ENCODE measurements at regions not wholly inside any gene's neighbourhood (a gene's known extent, or its start where the extent isn't known, plus 50 kb on each side); places are given as distances from the start of the nearest gene placed in this dataset.
"Not testable (repeated sequence)": the region's sequence is repeated elsewhere in the genome, so short reads cannot be mapped to it uniquely, and the experiment has no call there.

DNA sequence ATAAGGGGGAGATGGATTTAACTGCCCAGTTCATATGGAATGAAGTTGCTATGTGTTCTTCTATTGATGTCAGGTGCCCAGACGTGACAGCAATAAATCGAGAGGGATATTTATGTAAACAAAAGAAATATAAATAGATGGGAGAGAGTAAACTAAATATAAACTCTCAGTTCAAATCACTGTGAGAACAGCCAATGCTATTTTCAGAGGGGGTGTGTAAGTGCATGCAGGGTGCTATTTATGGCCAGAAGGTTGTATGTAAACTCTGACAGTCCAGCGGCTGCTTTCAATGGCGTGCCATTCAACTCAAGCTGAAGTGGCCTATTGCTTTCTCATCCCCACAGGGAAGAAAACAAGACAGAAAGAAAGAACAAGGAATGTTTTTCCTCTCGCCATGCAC lies 127.2 kb downstream of the KCNA5 start:
- Histone ChIP-seq H3K9me3 (no peaks in the 10 kb centered on the region), H3K4me1 (peaks cover 25 to 37% of the 10 kb centered on the region in 2 donors), H3K27me3 (no peaks in the 10 kb centered on the region), H3K36me3 (no peaks in the 10 kb centered on the region), H3K27ac (peak overlapping the region in 3 of 4 donors; percentile 80 to 89 (median 83)), H3K4me3 (no peak overlapping the region)
- DNase-seq (peak; percentile 56 to 67), ATAC-seq (peak; percentile 95 to 98)
- intact Hi-C loops (cut with DNase I; ENCODE audit: low total_unique reads) (loop anchor here (1.0 to 10.0 kb wide), 6 partner anchors 76 to 271 kb away; partner anchors contain the start of gene NTF3), in situ Hi-C loops (cut with MboI; ENCODE audit: low sequenced_read_pairs in 4 of 4) (no loop called here)
- TF ChIP-seq, protein P1, sequence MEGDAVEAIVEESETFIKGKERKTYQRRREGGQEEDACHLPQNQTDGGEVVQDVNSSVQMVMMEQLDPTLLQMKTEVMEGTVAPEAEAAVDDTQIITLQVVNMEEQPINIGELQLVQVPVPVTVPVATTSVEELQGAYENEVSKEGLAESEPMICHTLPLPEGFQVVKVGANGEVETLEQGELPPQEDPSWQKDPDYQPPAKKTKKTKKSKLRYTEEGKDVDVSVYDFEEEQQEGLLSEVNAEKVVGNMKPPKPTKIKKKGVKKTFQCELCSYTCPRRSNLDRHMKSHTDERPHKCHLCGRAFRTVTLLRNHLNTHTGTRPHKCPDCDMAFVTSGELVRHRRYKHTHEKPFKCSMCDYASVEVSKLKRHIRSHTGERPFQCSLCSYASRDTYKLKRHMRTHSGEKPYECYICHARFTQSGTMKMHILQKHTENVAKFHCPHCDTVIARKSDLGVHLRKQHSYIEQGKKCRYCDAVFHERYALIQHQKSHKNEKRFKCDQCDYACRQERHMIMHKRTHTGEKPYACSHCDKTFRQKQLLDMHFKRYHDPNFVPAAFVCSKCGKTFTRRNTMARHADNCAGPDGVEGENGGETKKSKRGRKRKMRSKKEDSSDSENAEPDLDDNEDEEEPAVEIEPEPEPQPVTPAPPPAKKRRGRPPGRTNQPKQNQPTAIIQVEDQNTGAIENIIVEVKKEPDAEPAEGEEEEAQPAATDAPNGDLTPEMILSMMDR (IDR thresholded peaks at IDR 0.05 in 4 of 5, conservative IDR thresholded peaks at IDR 0.05 in 1 of 5): no peak
- TF ChIP-seq POLR2A (IDR thresholded peaks at IDR 0.05): peak in 1 of 2 donors; percentile 34

DNA sequence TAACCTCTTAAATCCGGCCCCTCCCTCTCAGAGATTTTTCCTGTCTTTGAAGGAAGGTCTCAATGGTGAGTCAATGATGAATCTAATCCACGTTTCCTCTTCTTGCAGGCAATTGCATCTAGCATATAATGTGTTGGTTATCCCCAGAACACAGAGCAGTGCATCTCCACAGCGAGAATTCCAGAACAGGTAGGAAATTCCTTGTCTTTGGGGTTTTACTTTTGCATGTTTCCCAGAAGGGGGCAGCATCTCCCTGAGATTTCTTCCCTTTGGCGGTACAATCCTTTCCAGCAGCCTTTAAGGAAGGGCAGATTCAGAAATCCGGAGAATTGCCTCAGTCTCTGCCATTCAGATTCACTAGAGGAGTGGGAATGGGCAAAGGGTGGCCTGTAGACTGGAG lies 128.0 kb downstream of the KCNA5 start:
- Histone ChIP-seq H3K4me1 (peaks cover 25 to 37% of the 10 kb centered on the region in 2 donors), H3K4me3 (no peak overlapping the region), H3K27ac (peak overlapping the region in 3 of 4 donors; percentile 80 to 89 (median 83)), H3K36me3 (no peaks in the 10 kb centered on the region), H3K27me3 (no peaks in the 10 kb centered on the region), H3K9me3 (no peaks in the 10 kb centered on the region)
- in situ Hi-C loops (cut with MboI; ENCODE audit: low sequenced_read_pairs in 4 of 4) (no loop called here), intact Hi-C loops (cut with DNase I; ENCODE audit: low total_unique reads) (loop anchor here (1.0 to 10.0 kb wide), 6 partner anchors 76 to 271 kb away; partner anchors contain the start of gene NTF3)
- DNase-seq: no peak
- TF ChIP-seq, protein P1 (IDR thresholded peaks at IDR 0.05 in 4 of 5, conservative IDR thresholded peaks at IDR 0.05 in 1 of 5): peak; percentile 30 to 65 (median 50)
- no peak for TF ChIP-seq POLR2A (IDR thresholded peaks at IDR 0.05)
- ATAC-seq: peak; percentile 17 to 35

DNA sequence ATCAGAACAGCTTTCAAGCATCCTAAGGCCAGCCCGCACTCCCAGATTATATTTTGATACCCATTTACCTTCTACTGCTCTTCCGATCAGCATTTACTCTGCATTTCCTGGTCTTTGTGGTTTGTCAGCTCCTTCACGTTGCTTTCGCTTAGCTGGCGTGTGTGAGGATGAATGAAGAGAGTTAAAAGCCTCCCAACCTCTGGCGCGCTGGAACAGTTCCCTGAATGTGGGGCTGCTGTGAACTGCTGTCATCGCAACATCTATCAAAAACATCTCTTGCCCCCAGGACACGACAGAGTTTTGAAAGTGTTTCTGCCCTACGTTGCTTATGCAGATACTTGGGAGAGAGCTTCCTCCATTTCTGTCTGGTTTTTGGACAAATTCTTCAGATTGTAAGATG lies 129.2 kb downstream of the KCNA5 start:
- Histone ChIP-seq H3K27me3 (no peaks in the 10 kb centered on the region), H3K27ac (peak overlapping the region in 1 of 4 donors; percentile 8), H3K36me3 (no peaks in the 10 kb centered on the region), H3K4me3 (no peak overlapping the region), H3K4me1 (peaks cover 25 to 37% of the 10 kb centered on the region in 2 donors), H3K9me3 (no peaks in the 10 kb centered on the region)
- intact Hi-C loops (cut with DNase I; ENCODE audit: low total_unique reads) (loop anchor here (5.0 to 10.0 kb wide), 3 partner anchors 74 to 159 kb away; no protein-coding TSS in a partner anchor), in situ Hi-C loops (cut with MboI; ENCODE audit: low sequenced_read_pairs in 4 of 4) (no loop called here)
- ATAC-seq: no peak
- no peak for TF ChIP-seq POLR2A (IDR thresholded peaks at IDR 0.05)
- TF ChIP-seq, protein P1 (IDR thresholded peaks at IDR 0.05 in 4 of 5, conservative IDR thresholded peaks at IDR 0.05 in 1 of 5): no peak
- no peak for DNase-seq

DNA sequence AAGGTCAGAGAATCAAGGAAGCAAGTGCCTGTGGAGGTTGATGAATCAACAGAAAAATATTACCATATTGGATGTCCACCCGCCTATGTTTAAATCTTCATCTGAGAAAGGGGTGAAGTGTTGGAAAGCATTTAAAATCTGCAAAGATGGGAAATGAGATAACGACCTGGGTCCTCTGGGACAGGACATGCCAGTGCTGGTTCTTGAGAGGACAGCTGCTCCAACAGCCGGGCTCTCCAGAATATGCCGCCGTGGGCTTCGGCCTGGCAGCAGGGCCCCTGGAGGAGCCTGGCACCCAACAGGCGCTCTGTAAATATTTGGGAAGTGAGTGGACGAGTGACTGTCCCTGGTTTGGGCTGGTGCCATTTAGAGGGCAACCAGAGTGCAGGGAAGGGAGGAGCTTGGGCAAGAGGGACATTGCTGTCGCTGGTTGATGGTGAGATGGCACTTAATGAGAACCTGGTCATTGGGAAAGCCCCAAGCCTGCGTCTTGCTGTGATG lies 129.9 kb downstream of the KCNA5 start:
- ATAC-seq: peak; percentile 49 to 60
- in situ Hi-C loops (cut with MboI; ENCODE audit: low sequenced_read_pairs in 4 of 4) (no loop called here), intact Hi-C loops (cut with DNase I; ENCODE audit: low total_unique reads) (loop anchor here (5.0 to 10.0 kb wide), 3 partner anchors 74 to 159 kb away; no protein-coding TSS in a partner anchor)
- no peak overlapping the region for H3K4me3 ChIP-seq
- H3K36me3 ChIP-seq: no peaks in the 10 kb centered on the region
- H3K9me3 ChIP-seq: no peaks in the 10 kb centered on the region
- no peak for TF ChIP-seq POLR2A (IDR thresholded peaks at IDR 0.05)
- TF ChIP-seq, protein P1 (IDR thresholded peaks at IDR 0.05 in 4 of 5, conservative IDR thresholded peaks at IDR 0.05 in 1 of 5): no peak
- peak overlapping the region in 3 of 4 donors; percentile 8 to 53 (median 36) for H3K27ac ChIP-seq
- no peaks in the 10 kb centered on the region for H3K27me3 ChIP-seq
- H3K4me1 ChIP-seq: peaks cover 25 to 37% of the 10 kb centered on the region in 2 donors
- peak; percentile 51 to 74 for DNase-seq

DNA sequence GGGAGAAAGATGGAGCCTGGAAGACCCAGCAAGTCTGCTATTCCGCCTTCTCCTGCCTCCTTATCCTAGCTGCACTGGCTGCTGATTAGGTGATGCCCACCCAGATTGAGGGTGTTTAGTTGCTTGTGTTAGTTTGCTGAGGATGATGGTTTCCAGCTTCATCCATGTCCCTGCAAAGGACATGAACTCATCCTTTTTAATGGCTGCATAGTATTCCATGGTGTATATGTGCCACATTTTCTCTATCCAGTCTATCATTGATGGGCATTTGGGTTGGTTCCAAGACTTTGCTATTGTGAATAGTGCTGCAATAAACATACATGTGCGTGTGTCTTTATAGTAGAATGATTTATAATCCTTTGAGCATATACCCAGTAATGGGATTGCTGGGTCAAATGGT lies 131.7 kb downstream of the KCNA5 start:
- ATAC-seq; DNase-seq; H3K9me3 ChIP-seq; H3K27ac ChIP-seq; in situ Hi-C loops (cut with MboI; ENCODE audit: low sequenced_read_pairs in 4 of 4); H3K36me3 ChIP-seq; H3K27me3 ChIP-seq; H3K4me3 ChIP-seq: not testable (repeated sequence)
- intact Hi-C loops (cut with DNase I; ENCODE audit: low total_unique reads): loop anchor here (10.0 kb wide), 1 partner anchor 161 kb away; no protein-coding TSS in a partner anchor
- peaks cover 23 to 32% of the 10 kb centered on the region in 2 donors for H3K4me1 ChIP-seq

Measured in gastrocnemius medialis (tissue), 4 donors.